ENCODE measurements at regions not wholly inside any gene's neighbourhood (a gene's known extent, or its start where the extent isn't known, plus 50 kb on each side); places are given as distances from the start of the nearest gene placed in this dataset.

DNA sequence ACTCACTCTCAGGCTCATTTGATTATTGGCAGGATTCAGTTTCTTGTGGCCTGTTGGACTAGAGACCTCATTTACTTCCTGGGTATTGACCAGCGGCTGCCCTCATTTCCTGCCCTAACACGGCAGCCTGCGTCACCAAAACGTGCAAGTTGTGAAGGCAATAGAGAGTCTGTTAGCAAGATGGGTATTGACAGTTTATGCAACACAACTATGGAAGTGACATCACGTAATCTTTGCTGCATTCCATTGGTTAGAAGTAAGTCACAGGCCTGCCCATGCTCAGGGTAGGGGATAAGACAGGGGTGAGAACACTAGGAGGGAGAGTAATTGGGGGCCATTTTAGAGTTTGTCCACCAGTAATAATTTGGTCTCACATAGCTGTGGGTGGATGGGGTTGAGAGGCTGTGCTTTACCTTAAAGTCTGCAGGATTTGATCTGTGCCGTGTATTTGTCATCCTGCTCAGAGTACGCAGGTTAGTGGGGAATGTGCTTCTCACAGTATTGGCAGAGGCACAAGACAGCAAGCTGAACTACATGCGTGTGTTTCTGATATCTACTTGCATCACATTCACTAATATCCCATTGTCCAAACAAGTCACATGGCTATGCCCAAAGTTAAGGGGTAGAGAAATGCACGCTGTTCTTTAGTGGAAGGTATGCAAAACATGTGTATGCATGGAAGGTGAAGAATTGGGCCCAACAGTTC, 83.3 kb downstream of the EDEM1 start:
- Mint-ChIP-seq H3K4me3 (no peak overlapping the region), H3K4me1 (ENCODE audit: low read depth) (peaks cover 5% of the 10 kb centered on the region), H3K27ac (peak overlapping the region; percentile 42), H3K27me3 (no peaks in the 10 kb centered on the region), H3K9me3 (no peaks in the 10 kb centered on the region), H3K36me3 (ENCODE audit: low read depth) (no peaks in the 10 kb centered on the region)
- intact Hi-C loops (cut with micrococcal nuclease), result no loop called here

DNA sequence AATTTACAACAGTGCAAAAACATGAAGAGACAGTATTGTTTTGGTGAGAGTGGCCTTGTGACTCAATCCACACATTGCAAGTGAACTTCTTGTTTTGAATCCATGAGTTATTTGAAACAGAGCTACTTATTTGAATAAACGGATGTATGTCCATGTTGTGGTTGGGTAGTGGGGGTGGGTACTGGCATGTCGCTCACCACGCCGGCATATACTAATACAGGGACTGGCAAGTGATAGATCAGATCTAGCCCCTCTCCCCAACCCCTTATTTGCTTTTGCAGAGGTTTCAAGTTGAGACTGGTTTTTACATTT, 83.8 kb downstream of the EDEM1 start:
- Mint-ChIP-seq H3K4me3 (no peak overlapping the region), H3K9me3 (no peaks in the 10 kb centered on the region), H3K36me3 (ENCODE audit: low read depth) (no peaks in the 10 kb centered on the region), H3K4me1 (ENCODE audit: low read depth) (peaks cover 5% of the 10 kb centered on the region), H3K27ac (no peak overlapping the region), H3K27me3 (no peaks in the 10 kb centered on the region)
- intact Hi-C loops (cut with micrococcal nuclease), result no loop called here

DNA sequence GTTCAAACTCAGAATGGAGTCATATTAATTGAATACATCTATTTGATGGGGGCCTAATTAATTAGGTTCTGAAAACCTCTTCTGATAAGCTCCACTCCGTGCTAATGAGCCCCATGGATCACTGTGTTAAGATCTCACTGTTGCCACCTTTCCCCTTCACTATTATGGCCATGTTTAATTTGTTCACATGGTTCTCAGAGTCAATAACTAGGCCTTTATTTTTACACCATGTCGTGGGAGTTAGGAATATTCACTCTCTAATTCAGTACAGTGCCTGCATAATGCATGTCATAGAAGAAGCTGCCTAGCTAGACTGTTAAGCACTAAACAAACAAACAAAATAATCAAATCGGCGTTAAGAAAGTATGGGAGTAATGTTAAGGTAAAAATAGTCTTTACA, 84.9 kb downstream of the EDEM1 start:
- Mint-ChIP-seq H3K4me3 (no peak overlapping the region), H3K27me3 (no peaks in the 10 kb centered on the region), H3K4me1 (ENCODE audit: low read depth) (peaks cover 5% of the 10 kb centered on the region), H3K36me3 (ENCODE audit: low read depth) (no peaks in the 10 kb centered on the region), H3K27ac (no peak overlapping the region), H3K9me3 (no peaks in the 10 kb centered on the region)
- intact Hi-C loops (cut with micrococcal nuclease), result no loop called here

DNA sequence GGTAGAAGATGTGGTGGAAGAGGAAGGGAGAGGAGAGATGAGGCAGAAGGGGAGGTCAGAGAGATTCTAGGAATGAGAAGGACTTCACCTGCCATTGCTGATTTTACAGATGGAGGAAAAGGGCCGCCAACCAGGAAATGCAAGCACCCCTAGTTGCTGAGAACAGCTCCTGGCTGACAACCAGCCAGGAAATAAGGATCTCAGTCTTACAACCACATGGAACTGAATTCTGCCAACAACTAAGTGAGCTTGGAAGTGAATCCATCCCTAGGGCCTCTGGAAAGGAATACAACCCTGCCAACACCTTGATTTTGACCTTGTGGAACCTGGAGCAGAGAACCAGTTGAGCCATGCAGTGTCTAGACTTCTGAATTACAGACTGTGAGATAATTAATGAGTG, 86.6 kb downstream of the EDEM1 start:
- Mint-ChIP-seq H3K27ac (no peak overlapping the region), H3K36me3 (ENCODE audit: low read depth) (no peaks in the 10 kb centered on the region), H3K27me3 (no peaks in the 10 kb centered on the region), H3K4me1 (ENCODE audit: low read depth) (peaks cover 5% of the 10 kb centered on the region), H3K9me3 (peaks cover 5% of the 10 kb centered on the region), H3K4me3 (no peak overlapping the region)
- intact Hi-C loops (cut with micrococcal nuclease), result no loop called here

DNA sequence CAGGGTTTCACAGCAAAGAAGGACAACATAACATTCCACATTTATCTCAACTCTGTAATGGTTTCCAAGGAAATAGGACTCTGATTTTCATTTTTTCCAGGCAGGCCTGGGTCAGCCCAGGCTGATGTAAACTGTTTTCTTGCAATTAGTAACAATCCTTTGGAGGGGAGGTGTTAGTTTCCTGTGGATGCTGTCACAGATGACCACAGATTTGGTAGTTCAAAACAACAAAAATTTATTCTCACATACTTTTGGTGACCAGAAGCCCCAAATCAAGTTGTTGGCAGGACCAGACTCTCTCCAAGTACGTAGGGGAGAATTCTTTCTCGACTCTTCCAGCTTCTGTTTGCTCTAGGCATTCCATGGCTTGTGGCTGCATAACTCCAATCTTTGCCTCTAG, 88.0 kb downstream of the EDEM1 start:
- no peaks in the 10 kb centered on the region for H3K27me3 Mint-ChIP-seq
- H3K9me3 Mint-ChIP-seq, result peaks cover 9% of the 10 kb centered on the region
- intact Hi-C loops (cut with micrococcal nuclease), result no loop called here
- no peaks in the 10 kb centered on the region for H3K36me3 Mint-ChIP-seq (ENCODE audit: low read depth)
- no peak overlapping the region for H3K27ac Mint-ChIP-seq
- H3K4me1 Mint-ChIP-seq (ENCODE audit: low read depth), result peaks cover 4% of the 10 kb centered on the region
- no peak overlapping the region for H3K4me3 Mint-ChIP-seq

DNA sequence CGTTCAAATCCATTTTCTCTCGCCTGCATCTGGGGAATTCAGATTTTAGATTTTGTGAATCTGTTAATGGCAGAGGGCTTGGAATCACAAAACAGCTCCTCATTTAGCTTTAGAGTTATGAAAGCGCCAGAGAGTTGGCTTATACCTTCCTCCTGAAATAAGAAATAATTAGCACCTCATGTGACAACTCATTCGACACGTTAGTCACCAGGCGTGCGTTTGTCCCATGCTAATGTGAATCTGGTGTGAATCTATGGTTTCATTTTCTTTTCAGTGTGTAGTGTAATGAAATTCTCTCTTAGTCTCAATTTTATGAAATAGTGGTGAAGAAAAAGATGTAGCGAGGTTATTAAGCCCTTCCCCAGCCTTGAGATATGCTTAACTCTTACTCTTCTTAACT, 89.4 kb downstream of the EDEM1 start:
- intact Hi-C loops (cut with micrococcal nuclease), result no loop called here

DNA sequence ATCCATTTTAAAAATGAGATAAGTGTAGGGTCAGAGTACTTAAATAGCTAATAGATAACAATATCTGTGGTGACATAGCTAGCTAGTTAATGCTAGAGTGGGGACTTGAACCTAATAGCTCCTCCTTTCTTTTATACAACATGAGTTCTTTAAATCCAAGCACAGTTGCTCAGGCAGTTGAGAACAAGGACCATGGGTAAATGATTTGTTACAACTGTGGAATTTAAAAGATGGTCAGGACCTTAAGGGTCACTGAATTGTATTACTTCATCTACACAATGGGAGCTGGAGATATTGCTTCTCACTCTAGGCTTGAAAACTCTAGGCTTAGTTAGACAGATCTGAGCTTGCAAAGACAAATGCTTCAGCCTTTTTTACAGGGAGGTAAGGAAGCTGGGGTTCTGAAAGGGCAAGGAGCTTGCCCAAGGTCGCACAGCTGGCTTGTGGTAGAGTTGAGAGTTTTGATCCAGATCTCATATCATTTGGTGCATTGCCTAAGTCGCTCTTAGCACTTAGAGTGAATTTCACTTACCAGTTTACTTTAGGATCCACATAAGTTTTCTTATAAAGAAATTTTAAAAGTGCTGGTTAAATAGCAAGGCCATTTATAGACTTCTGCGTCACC, 90.2 kb downstream of the EDEM1 start:
- Mint-ChIP-seq H3K27me3 (peaks cover 2% of the 10 kb centered on the region), H3K4me1 (ENCODE audit: low read depth) (no peaks in the 10 kb centered on the region), H3K4me3 (no peak overlapping the region), H3K36me3 (ENCODE audit: low read depth) (no peaks in the 10 kb centered on the region), H3K27ac (no peak overlapping the region), H3K9me3 (peaks cover 27% of the 10 kb centered on the region)
- intact Hi-C loops (cut with micrococcal nuclease), result no loop called here

More for the DNA sequence above, 89.4 kb downstream of the EDEM1 start:
- Mint-ChIP-seq H3K9me3 (peaks cover 19% of the 10 kb centered on the region), H3K4me1 (ENCODE audit: low read depth) (no peaks in the 10 kb centered on the region), H3K4me3 (no peak overlapping the region), H3K27ac (no peak overlapping the region), H3K36me3 (ENCODE audit: low read depth) (no peaks in the 10 kb centered on the region), H3K27me3 (peaks cover 2% of the 10 kb centered on the region)

DNA sequence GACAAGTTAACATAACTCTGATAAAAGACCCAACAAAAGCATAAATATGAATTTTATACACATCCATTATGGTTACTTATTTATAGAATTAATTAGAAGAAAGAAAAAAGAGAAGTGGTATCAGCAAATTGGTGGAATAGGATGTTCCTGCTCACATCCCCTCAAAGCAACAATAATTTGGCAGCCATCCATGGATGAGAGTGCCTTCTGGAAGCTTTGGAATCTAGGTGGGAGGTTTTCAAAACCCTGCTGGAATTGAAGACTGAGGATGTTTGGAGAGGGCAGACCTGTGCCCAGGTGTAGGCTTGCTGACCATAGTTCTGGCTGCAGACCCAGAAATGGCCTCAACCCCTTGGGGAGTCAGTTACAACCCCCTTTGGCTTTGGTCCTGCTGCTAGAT, 91.2 kb downstream of the EDEM1 start:
- intact Hi-C loops (cut with micrococcal nuclease), result no loop called here
- H3K27ac Mint-ChIP-seq, result no peak overlapping the region
- peaks cover 29% of the 10 kb centered on the region for H3K9me3 Mint-ChIP-seq
- H3K4me1 Mint-ChIP-seq (ENCODE audit: low read depth), result no peaks in the 10 kb centered on the region
- H3K27me3 Mint-ChIP-seq, result peaks cover 2% of the 10 kb centered on the region
- no peak overlapping the region for H3K4me3 Mint-ChIP-seq
- H3K36me3 Mint-ChIP-seq (ENCODE audit: low read depth), result no peaks in the 10 kb centered on the region

DNA sequence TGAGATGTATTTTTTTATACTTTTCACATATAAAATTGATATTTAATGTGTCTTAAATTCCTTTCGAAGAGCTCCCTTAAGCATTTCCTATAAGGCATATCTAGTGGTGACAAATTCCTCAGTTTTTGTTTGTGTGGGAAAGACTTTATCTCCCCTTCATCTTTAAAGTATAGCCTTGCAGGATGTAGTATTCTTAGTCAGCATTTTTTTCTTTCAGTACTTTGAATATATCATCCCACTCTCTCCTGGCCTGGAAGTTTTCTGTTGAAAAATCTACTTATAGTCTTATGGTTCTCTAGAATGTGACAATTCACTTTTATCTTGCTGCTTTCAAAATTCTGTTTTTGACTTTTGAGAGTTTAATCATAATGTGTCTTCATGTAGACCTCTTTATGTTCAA, 95.2 kb downstream of the EDEM1 start:
- peaks cover 2% of the 10 kb centered on the region for H3K27me3 Mint-ChIP-seq

DNA sequence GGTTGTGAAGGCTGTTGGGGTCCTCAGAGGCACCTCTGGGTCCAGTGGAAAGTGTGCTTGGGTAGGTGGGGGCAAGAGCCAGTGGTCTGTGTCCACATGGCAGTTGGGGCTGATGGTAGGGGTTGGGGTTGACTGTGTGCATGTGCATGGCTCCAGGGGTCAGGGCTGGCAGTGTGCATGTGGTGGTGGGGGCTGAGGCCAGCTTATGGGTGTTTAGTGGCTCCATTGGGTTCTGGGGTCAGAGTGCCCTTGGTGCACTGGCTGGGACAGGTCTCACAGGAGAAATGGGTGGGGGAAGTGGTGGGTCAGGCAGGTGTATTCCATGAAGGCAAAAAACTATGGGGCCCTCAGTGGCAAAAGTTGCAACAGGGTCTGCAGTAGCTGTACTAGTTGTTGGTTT, 97.9 kb downstream of the EDEM1 start:
- Mint-ChIP-seq H3K27me3 (peaks cover 2% of the 10 kb centered on the region), H3K36me3 (ENCODE audit: low read depth) (no peaks in the 10 kb centered on the region), H3K27ac (no peak overlapping the region), H3K9me3 (peaks cover 28% of the 10 kb centered on the region), H3K4me3 (no peak overlapping the region), H3K4me1 (ENCODE audit: low read depth) (no peaks in the 10 kb centered on the region)
- intact Hi-C loops (cut with micrococcal nuclease), result no loop called here

More for the DNA sequence above, 95.2 kb downstream of the EDEM1 start:
- Mint-ChIP-seq H3K4me3 (no peak overlapping the region), H3K27ac (no peak overlapping the region), H3K36me3 (ENCODE audit: low read depth) (no peaks in the 10 kb centered on the region), H3K4me1 (ENCODE audit: low read depth) (no peaks in the 10 kb centered on the region), H3K9me3 (peaks cover 37% of the 10 kb centered on the region)
- intact Hi-C loops (cut with micrococcal nuclease), result no loop called here

DNA sequence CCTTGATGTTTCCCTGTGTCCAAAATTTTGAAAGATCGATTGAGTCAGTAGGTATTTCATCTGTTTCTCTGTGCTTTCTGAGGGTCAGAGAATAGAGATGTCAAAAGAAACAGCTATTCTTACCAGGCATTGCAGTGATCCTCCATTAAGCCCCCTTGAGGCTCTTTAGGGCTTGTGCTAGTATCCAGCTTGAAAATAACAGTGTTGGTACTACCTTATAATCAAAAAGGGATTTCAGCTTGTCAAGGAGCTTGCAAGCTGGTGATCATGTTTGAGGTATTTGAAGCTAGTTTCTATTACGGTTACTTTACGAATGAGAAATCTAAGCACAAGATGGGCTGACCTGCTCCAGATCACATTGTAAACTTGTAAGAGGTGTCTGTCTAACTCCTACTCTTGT, 103.4 kb downstream of the EDEM1 start:
- no peaks in the 10 kb centered on the region for H3K9me3 Mint-ChIP-seq
- no peaks in the 10 kb centered on the region for H3K27me3 Mint-ChIP-seq
- no peak overlapping the region for H3K4me3 Mint-ChIP-seq
- intact Hi-C loops (cut with micrococcal nuclease), result no loop called here
- H3K27ac Mint-ChIP-seq, result no peak overlapping the region
- no peaks in the 10 kb centered on the region for H3K36me3 Mint-ChIP-seq (ENCODE audit: low read depth)
- H3K4me1 Mint-ChIP-seq (ENCODE audit: low read depth), result no peaks in the 10 kb centered on the region

DNA sequence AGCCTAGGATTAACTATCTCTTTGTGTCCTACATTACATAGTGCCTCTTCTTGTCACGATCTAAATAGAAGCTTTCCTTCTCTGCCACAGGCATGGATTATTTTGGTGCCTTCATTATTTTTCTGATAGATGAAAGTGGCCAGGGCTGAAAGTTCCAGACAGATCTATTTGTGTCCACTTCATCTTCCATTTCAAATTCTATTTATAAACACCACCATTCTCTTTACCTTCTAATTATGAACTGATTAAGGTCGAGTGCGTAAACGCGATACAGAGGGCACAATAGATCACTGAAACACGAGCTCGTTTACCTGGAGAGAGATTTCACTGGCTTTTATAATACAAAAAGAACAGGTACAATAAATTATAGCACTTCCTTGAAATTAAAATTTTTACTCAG, 105.0 kb downstream of the EDEM1 start:
- H3K27me3 Mint-ChIP-seq, result no peaks in the 10 kb centered on the region
- no peaks in the 10 kb centered on the region for H3K4me1 Mint-ChIP-seq (ENCODE audit: low read depth)
- no peaks in the 10 kb centered on the region for H3K9me3 Mint-ChIP-seq
- no peaks in the 10 kb centered on the region for H3K36me3 Mint-ChIP-seq (ENCODE audit: low read depth)
- H3K27ac Mint-ChIP-seq, result no peak overlapping the region
- intact Hi-C loops (cut with micrococcal nuclease), result no loop called here
- H3K4me3 Mint-ChIP-seq, result no peak overlapping the region

DNA sequence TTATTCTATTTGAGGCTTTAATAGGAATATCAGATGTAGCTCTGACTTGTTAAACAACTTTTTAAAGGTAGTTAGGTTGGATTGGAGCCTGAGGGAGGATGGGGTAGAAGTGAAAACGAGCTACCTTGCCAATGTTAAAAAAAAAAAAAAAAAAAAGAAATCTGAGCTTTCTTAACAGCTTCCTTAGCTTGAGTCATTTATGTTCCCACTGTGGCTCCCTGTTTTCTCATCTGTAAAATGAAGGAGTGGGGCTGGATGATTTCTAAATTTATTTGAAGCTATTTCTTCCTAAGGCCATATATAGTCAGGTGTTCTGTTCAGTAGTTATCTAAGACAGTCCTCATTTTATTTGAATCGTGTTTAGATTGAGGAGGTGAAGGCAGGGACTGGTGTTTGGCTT, 105.7 kb downstream of the EDEM1 start:
- H3K27me3 Mint-ChIP-seq, result no peaks in the 10 kb centered on the region

DNA sequence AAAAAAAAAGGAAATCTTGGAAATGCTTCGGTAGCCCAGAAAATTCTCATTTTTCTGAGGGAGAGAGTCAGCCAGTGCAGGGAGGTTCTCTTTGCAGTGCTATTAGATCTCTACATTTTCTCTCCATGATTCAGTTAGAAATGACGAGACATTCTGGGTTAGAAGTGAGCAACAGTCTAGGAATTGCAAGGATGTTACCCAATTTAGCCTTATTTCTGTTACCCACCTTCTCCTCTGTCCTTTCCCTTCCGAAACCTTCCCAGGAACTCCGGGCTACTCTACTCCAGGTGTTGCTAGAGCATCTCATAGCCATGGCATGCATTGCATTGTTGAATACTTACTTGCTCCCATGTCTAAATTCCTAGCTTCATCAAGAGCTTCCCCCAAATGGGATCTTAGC, 106.8 kb downstream of the EDEM1 start:
- H3K4me1 Mint-ChIP-seq (ENCODE audit: low read depth), result peaks cover 7% of the 10 kb centered on the region
- H3K27me3 Mint-ChIP-seq, result no peaks in the 10 kb centered on the region
- intact Hi-C loops (cut with micrococcal nuclease), result no loop called here
- H3K27ac Mint-ChIP-seq, result no peak overlapping the region
- no peaks in the 10 kb centered on the region for H3K36me3 Mint-ChIP-seq (ENCODE audit: low read depth)
- no peaks in the 10 kb centered on the region for H3K9me3 Mint-ChIP-seq
- no peak overlapping the region for H3K4me3 Mint-ChIP-seq

More for the DNA sequence above, 105.7 kb downstream of the EDEM1 start:
- Mint-ChIP-seq H3K36me3 (ENCODE audit: low read depth) (no peaks in the 10 kb centered on the region), H3K27ac (no peak overlapping the region), H3K4me1 (ENCODE audit: low read depth) (peaks cover 7% of the 10 kb centered on the region), H3K9me3 (no peaks in the 10 kb centered on the region), H3K4me3 (no peak overlapping the region)
- intact Hi-C loops (cut with micrococcal nuclease), result no loop called here

DNA sequence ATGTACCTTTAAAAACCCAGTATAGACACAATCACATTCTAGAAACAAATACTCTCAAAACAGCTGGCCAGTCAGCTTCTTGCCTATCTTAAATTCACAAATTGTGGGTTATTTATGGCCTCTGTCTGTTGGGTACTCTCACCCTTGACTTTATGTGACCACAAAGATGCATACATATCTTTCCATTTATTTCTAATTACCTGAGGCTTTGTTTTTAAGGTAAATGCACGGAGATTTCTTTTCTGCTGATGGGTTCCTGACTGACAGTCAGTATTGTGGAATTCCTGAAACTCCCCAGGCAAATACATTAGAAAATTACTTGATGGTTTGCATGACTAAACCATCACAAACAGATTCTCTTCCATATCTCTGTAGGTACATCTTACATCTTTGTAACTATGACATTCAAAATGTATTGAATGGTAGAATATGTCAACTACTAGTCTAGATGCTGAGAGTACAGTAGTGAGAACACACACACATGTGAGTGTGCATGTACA, 107.7 kb downstream of the EDEM1 start:
- Mint-ChIP-seq H3K36me3 (ENCODE audit: low read depth) (no peaks in the 10 kb centered on the region), H3K27ac (no peak overlapping the region), H3K4me3 (no peak overlapping the region), H3K9me3 (no peaks in the 10 kb centered on the region), H3K27me3 (no peaks in the 10 kb centered on the region), H3K4me1 (ENCODE audit: low read depth) (peaks cover 7% of the 10 kb centered on the region)
- intact Hi-C loops (cut with micrococcal nuclease), result no loop called here
